H9 (cell line): ENCODE measurements at regions not wholly inside any gene's neighbourhood (a gene's known extent, or its start where the extent isn't known, plus 50 kb on each side); places are given as distances from the start of the nearest gene placed in this dataset.

ENCODE experiments used
- DNase-seq: peaks from one replicate; pipeline ENCODE4 v3.0.0-alpha.2; 2017
- H2AFZ ChIP-seq: one replicate; pipeline ENCODE4 v1.6.1; 2013; ENCODE audit warnings: mild to moderate bottlenecking, low read length, control low read depth, moderate library complexity
- H2AK5ac ChIP-seq: 2 replicates; pipeline ENCODE4 v1.6.1; 2013; ENCODE audit warnings: low read length, control low read depth, mixed read lengths; ENCODE audit not compliant: insufficient read length
- H2BK120ac ChIP-seq: one replicate; pipeline ENCODE4 v1.6.1; 2013; ENCODE audit warnings: low read depth, mild to moderate bottlenecking, low read length, control low read depth, inconsistent platforms; ENCODE audit not compliant: poor library complexity, severe bottlenecking
- H2BK12ac ChIP-seq: 2 replicates; pipeline ENCODE4 v1.6.1; 2013; ENCODE audit warnings: low read length, control low read depth, mixed read lengths, low read depth; ENCODE audit not compliant: insufficient read length
- H2BK15ac ChIP-seq: 2 replicates; pipeline ENCODE4 v1.6.1; 2013; ENCODE audit warnings: low read depth, low read length, control low read depth
- H2BK20ac ChIP-seq: one replicate; pipeline ENCODE4 v1.6.1; 2013; ENCODE audit warnings: low read depth, mild to moderate bottlenecking, low read length, control low read depth, inconsistent platforms; ENCODE audit not compliant: poor library complexity, severe bottlenecking
- H2BK5ac ChIP-seq: 2 replicates; pipeline ENCODE4 v1.6.1; 2013; ENCODE audit warnings: low read length, control low read depth, mixed read lengths; ENCODE audit not compliant: insufficient read length
- H3K14ac ChIP-seq: 2 replicates; pipeline ENCODE4 v1.6.1; 2013; ENCODE audit warnings: low read length, control low read depth; ENCODE audit not compliant: insufficient read depth
- H3K18ac ChIP-seq: 2 replicates; pipeline ENCODE4 v1.6.1; 2013; ENCODE audit warnings: low read depth, mild to moderate bottlenecking, mixed read lengths, low read length, control low read depth; ENCODE audit not compliant: insufficient read length
- H3K23ac ChIP-seq: 2 replicates; pipeline ENCODE4 v1.6.1; 2013; ENCODE audit warnings: low read length, control low read depth, mixed read lengths, low read depth; ENCODE audit not compliant: insufficient read length
- H3K23me2 ChIP-seq: 2 replicates; pipeline ENCODE4 v1.6.1; 2013; ENCODE audit warnings: low read depth, mild to moderate bottlenecking, mixed read lengths, low read length, control low read depth; ENCODE audit not compliant: insufficient read length, poor library complexity, severe bottlenecking
- H3K27ac ChIP-seq: 2 replicates; pipeline ENCODE4 v1.5.1; 2013; ENCODE audit warnings: low read length, control low read depth, mixed read lengths, low read depth; ENCODE audit not compliant: insufficient read length
- H3K27me3 ChIP-seq: 2 replicates; pipeline ENCODE4 v1.6.1; 2013; ENCODE audit warnings: low read length, control low read depth, inconsistent platforms; ENCODE audit not compliant: insufficient read depth
- H3K4ac ChIP-seq: 2 replicates; pipeline ENCODE4 v1.6.1; 2013; ENCODE audit warnings: low read depth, mild to moderate bottlenecking, control low read depth, inconsistent platforms, low read length, moderate library complexity
- H3K4me1 ChIP-seq: 2 replicates; pipeline ENCODE4 v1.6.1; 2013; ENCODE audit warnings: low read length, control low read depth, inconsistent platforms; ENCODE audit not compliant: insufficient read depth
- H3K4me2 ChIP-seq: 2 replicates; pipeline ENCODE4 v1.6.1; 2013; ENCODE audit warnings: low read length, control low read depth, mixed read lengths; ENCODE audit not compliant: insufficient read length, insufficient read depth
- H3K56ac ChIP-seq: 2 replicates; pipeline ENCODE4 v1.6.1; 2013; ENCODE audit warnings: low read depth, mild to moderate bottlenecking, mixed read lengths, low read length, control low read depth; ENCODE audit not compliant: insufficient read length
- H3K79me1 ChIP-seq: 2 replicates; pipeline ENCODE4 v1.6.1; 2013; ENCODE audit warnings: low read depth, mild to moderate bottlenecking, moderate library complexity, low read length, control low read depth, inconsistent platforms; ENCODE audit not compliant: insufficient read depth, poor library complexity, severe bottlenecking
- H3K79me2 ChIP-seq: 2 replicates; pipeline ENCODE4 v1.6.1; 2013; ENCODE audit warnings: low read length, control low read depth, inconsistent platforms; ENCODE audit not compliant: insufficient read depth
- H3K9ac ChIP-seq: 2 replicates; pipeline ENCODE4 v1.6.1; 2013; ENCODE audit warnings: low read length, control low read depth, mixed read lengths; ENCODE audit not compliant: insufficient read length; ENCODE audit errors: extremely low read depth
- H3K9me3 ChIP-seq: one replicate; pipeline ENCODE4 v1.6.1; 2013; ENCODE audit warnings: low read depth, low read length, inconsistent platforms; ENCODE audit not compliant: control insufficient read depth
- H3T11ph ChIP-seq: one replicate; pipeline ENCODE4 v1.6.1; 2013; ENCODE audit warnings: mild to moderate bottlenecking, low read length, control low read depth, inconsistent platforms
- H4K20me1 ChIP-seq: one replicate; pipeline ENCODE4 v1.6.1; 2013; ENCODE audit not compliant: control insufficient read depth, insufficient read length, insufficient read depth
- H4K5ac ChIP-seq: 2 replicates; pipeline ENCODE4 v1.6.1; 2013; ENCODE audit warnings: low read depth, mild to moderate bottlenecking, mixed read lengths, low read length, control low read depth; ENCODE audit not compliant: insufficient read length
- H4K8ac ChIP-seq: replicated peaks from 2 replicates; pipeline ENCODE4 v1.6.1; 2013; ENCODE audit warnings: low read length, control low read depth, mixed read lengths, low read depth; ENCODE audit not compliant: insufficient read length
- H4K91ac ChIP-seq: 2 replicates; pipeline ENCODE4 v1.6.1; 2013; ENCODE audit warnings: low read depth, mild to moderate bottlenecking, moderate library complexity, mixed read lengths, low read length, control low read depth; ENCODE audit not compliant: insufficient read length
- H3K27ac Mint-ChIP-seq, 3 experiments: 2 replicates in 2 of 3; 3 replicates in 1 of 3; pipeline ENCODE4 v1.8.0; 2020 to 2021; ENCODE audit warnings: mixed read lengths in 3 of 3, mild to moderate bottlenecking in 1 of 3, moderate library complexity in 1 of 3
- H3K27me3 Mint-ChIP-seq: 2 replicates; pipeline ENCODE4 v1.8.0; 2021; ENCODE audit warnings: low read depth, mild to moderate bottlenecking, moderate library complexity, mixed read lengths
- H3K36me3 Mint-ChIP-seq, 3 experiments: 2 replicates in 2 of 3; 3 replicates in 1 of 3; pipeline ENCODE4 v1.8.0; 2020 to 2021; ENCODE audit warnings: low read depth in 3 of 3, mixed read lengths in 3 of 3; ENCODE audit not compliant: insufficient read depth in 1 of 3
- H3K4me1 Mint-ChIP-seq, 2 experiments: 2 replicates each; pipeline ENCODE4 v1.8.0; 2020; ENCODE audit warnings: mixed read lengths in 2 of 2
- H3K4me3 Mint-ChIP-seq, 2 experiments: 2 replicates in 1 of 2; 3 replicates in 1 of 2; pipeline ENCODE4 v1.8.0; 2020 to 2021; ENCODE audit warnings: mild to moderate bottlenecking in 2 of 2, mixed read lengths in 2 of 2, moderate library complexity in 1 of 2
- H3K9me3 Mint-ChIP-seq, 2 experiments: 2 replicates in 1 of 2; 3 replicates in 1 of 2; pipeline ENCODE4 v1.8.0; 2020; ENCODE audit warnings: mild to moderate bottlenecking in 2 of 2, mixed read lengths in 2 of 2, moderate library complexity in 1 of 2
- CTCF ChIP-seq: fragments of 200-600 bp; sonication (generic); conservative IDR thresholded peaks from 3 replicates; pipeline ENCODE4 v1.8.0; 2021; ENCODE audit warnings: antibody characterized with exemption, mild to moderate bottlenecking
- WGBS: extraction: QIAGEN DNeasy Blood & Tissue Kit; methylation state at CpG from one replicate; pipeline ENCODE4 v1.1.7; 2013; ENCODE audit warnings: missing lambda C conversion rate, low lambda C conversion rate, mixed read lengths; ENCODE audit not compliant: insufficient read length; ENCODE audit errors: extremely low coverage; 5-methylcytosine and 5-hydroxymethylcytosine counted together

GRCh38 chr5:125555591-125555990 lies 809.2 kb upstream of the ZNF608 start:
- H3K18ac ChIP-seq = no peak overlapping the region
- no peak overlapping the region for H3K14ac ChIP-seq
- TF ChIP-seq CTCF = no peak
- H4K8ac ChIP-seq = no peak overlapping the region
- H3K9ac ChIP-seq = no peak overlapping the region
- no peak overlapping the region for H2BK12ac ChIP-seq
- no peak overlapping the region for H2BK5ac ChIP-seq
- no peak overlapping the region for H2AFZ ChIP-seq
- no peaks in the 10 kb centered on the region for H3K9me3 ChIP-seq
- peaks cover 0 to 5% of the 10 kb centered on the region in 2 experiments; a peak in 1 of 4 replicates for H3K4me1 Mint-ChIP-seq
- H3K4ac ChIP-seq = no peak overlapping the region
- no peak overlapping the region for H2AK5ac ChIP-seq
- no peaks in the 10 kb centered on the region for H3K79me1 ChIP-seq
- no peaks in the 10 kb centered on the region for H3K23me2 ChIP-seq
- H3K4me3 Mint-ChIP-seq = no peak overlapping the region
- H3K4me2 ChIP-seq = no peak overlapping the region
- H3K27ac ChIP-seq = no peak overlapping the region
- no peak overlapping the region for H3T11ph ChIP-seq
- DNase-seq = no peak
- no peaks in the 10 kb centered on the region for H4K20me1 ChIP-seq
- H4K91ac ChIP-seq = no peak overlapping the region
- no peak overlapping the region for H3K23ac ChIP-seq
- no peaks in the 10 kb centered on the region for H3K36me3 Mint-ChIP-seq
- WGBS = no CpG with 5 or more reads among the region's 4 CpGs
- H3K4me1 ChIP-seq = no peaks in the 10 kb centered on the region
- no peaks in the 10 kb centered on the region for H3K27me3 Mint-ChIP-seq
- no peaks in the 10 kb centered on the region for H3K9me3 Mint-ChIP-seq
- no peak overlapping the region for H4K5ac ChIP-seq
- H2BK20ac ChIP-seq = no peak overlapping the region
- no peak overlapping the region for H2BK15ac ChIP-seq
- H3K56ac ChIP-seq = no peak overlapping the region
- H3K27ac Mint-ChIP-seq = no peak overlapping the region
- no peak overlapping the region for H2BK120ac ChIP-seq
- H3K79me2 ChIP-seq = no peaks in the 10 kb centered on the region
- H3K27me3 ChIP-seq = no peaks in the 10 kb centered on the region
